22Rv1 (cell line): ENCODE measurements at regions not wholly inside any gene's neighbourhood (a gene's known extent, or its start where the extent isn't known, plus 50 kb on each side); places are given as distances from the start of the nearest gene placed in this dataset.

Experiments used
- H3K27ac ChIP-seq: fragments of 450-650 bp; 2 replicates; pipeline ENCODE4 v1.5.1; 2017
- ZFX ChIP-seq: fragments of 450-650 bp; IDR thresholded peaks from 2 replicates; pipeline ENCODE4 v1.6.1; 2017; ENCODE audit warnings: antibody characterized with exemption, borderline replicate concordance
- TF ChIP-seq, protein P1 (sequence below): fragments of 450-650 bp; IDR thresholded peaks from 2 replicates; pipeline ENCODE4 v1.5.1; 2017; ENCODE audit warnings: mild to moderate bottlenecking

DNA sequence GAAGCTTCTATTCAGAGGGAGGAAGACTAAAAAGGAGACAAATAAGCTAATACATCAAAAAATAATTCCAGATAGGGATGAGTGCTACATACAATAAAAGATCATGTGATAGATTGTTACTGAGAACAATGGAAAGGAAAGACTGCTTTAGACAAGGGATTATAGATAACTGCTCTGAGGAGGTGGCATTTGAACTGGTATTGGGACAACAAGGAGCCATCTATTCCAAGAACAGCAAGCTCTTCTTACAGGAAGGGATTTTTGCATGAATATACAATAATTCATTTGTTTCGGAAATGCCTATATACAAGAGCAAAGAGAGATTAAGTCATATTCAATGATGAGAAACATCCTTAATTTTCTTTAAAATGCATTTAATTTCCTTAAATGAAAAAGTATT, 540.5 kb upstream of the KLF12 start:
- TF ChIP-seq ZFX, result no peak
- TF ChIP-seq, protein P1, sequence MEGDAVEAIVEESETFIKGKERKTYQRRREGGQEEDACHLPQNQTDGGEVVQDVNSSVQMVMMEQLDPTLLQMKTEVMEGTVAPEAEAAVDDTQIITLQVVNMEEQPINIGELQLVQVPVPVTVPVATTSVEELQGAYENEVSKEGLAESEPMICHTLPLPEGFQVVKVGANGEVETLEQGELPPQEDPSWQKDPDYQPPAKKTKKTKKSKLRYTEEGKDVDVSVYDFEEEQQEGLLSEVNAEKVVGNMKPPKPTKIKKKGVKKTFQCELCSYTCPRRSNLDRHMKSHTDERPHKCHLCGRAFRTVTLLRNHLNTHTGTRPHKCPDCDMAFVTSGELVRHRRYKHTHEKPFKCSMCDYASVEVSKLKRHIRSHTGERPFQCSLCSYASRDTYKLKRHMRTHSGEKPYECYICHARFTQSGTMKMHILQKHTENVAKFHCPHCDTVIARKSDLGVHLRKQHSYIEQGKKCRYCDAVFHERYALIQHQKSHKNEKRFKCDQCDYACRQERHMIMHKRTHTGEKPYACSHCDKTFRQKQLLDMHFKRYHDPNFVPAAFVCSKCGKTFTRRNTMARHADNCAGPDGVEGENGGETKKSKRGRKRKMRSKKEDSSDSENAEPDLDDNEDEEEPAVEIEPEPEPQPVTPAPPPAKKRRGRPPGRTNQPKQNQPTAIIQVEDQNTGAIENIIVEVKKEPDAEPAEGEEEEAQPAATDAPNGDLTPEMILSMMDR, result no peak

DNA sequence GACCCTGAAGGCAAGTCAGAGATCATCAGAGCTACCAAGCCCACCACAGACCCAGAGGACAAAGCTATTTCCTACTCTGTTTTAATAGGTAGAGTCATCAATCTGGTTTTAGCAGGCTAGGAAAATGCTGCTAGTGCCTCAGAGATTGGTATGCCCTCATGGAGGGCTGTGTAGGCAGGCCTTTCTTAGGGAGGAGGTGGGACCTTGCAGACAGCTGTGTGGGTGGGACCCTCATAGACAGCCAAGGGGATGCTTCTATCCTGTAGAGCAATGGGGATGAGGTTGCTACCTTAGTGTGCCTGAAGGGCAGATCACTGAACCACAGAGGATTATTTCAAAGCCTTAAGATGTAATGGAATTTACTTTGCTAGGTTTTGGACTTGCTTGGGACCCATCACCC, 534.9 kb upstream of the KLF12 start:
- H3K27ac ChIP-seq, result no peak overlapping the region
- TF ChIP-seq, protein P1, result no peak
- TF ChIP-seq ZFX, result no peak

More for the DNA sequence above, 540.5 kb upstream of the KLF12 start:
- no peak overlapping the region for H3K27ac ChIP-seq

DNA sequence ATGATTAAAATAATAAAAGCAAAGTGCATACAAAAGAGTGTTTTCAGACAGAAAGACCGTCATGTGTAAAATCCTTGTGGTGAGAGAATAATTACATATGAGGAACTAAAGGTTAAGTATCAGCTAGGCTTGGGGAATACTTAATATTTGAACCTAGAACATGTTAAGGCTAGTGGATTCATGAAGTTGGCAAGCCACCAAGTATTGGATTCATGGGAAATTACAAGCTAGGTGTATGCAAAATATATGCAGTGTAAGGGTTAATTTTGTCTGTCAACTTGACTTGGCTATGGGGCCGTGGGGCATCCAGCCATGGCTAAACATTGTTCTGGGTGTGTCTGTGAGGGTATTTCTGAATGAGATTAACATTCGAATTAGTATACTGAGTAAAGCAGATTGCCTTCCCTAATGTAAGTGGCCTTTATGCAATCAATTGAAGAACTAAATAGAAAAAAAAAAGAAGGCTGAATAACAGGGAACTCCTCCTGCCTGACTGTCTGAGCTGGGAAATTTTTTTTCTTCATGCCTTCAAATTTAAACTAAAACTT, 533.5 kb upstream of the KLF12 start:
- H3K27ac ChIP-seq, result no peak overlapping the region
- TF ChIP-seq ZFX, result no peak
- TF ChIP-seq, protein P1, result no peak

DNA sequence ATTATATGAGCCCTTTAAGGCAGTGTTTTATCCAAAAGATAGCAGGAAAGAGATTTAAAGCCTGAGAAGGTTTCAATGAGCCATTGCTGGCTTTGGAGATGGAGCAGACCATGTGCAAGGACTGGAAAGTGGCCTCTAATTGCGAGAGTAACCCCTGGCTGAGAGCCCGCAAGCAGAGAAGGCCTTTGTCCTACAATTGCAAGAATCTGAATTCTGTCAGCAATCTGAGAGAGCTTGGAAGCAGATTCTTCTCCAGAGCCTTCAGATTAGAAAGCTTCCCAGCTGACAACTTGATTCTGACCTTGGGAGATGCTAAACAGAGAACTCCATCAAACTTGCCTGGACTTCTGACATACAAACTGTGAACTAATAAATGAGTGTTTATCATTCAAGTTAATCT, 528.7 kb upstream of the KLF12 start:
- no peak overlapping the region for H3K27ac ChIP-seq
- TF ChIP-seq, protein P1, result no peak
- no peak for TF ChIP-seq ZFX

DNA sequence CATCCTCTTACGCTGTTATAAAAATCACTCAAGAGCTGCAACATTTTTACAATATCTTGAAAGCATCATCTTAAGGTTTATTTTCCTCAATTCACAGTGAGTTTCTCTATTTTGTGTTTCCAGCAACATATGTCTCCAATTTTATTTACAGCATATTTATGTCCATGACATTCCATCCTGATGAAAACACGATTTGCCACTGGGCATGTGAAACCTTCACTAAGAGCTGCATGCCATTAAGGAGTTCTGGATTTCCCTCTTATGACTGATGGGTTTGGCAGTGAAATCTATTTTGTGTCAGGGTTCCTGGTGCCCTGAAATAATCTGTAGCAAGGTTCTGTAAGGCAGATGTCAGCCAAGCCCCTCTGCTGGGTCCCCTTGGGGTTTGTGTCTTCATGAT, 527.6 kb upstream of the KLF12 start:
- H3K27ac ChIP-seq, result no peak overlapping the region
- TF ChIP-seq, protein P1, result no peak
- no peak for TF ChIP-seq ZFX

DNA sequence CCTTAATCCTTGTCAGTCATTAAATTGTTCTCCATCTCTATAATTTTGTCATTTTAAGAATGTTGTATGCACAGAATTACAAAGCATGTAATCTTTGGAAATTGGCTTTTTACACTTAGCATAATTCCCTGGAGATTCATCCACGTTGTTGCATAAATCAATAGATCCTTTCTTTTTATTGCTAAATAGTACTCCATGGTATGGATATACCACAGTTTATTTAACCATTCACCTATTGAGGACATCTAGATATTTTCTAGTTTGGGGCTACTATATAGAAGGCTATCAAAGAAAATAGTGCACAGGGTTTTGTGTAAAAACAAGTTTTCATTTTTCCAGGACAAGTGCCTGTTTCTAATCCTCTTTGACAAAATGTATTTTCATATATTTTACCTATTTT, 523.6 kb upstream of the KLF12 start:
- TF ChIP-seq, protein P1, result no peak
- TF ChIP-seq ZFX, result no peak
- no peak overlapping the region for H3K27ac ChIP-seq

DNA sequence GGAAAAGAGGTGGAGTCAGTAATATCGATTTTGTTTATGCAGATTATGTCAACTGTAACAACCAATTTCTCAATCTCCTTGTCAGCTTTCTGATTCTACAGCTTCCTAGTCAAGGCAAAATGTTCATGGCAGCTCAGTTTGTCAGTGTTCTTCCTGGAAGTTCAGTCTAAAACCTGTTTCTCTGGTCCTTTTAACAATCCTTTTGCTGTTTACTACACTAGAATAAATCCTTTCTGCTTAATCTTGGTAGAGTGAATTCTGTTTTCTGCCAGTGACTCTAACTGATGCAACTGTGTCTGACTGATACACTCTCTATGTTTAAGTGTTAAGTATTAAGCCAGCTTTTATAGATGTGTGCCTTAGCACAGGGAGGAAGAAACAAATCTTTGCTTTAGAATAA, 516.9 kb upstream of the KLF12 start:
- H3K27ac ChIP-seq, result no peak overlapping the region
- TF ChIP-seq ZFX, result no peak

DNA sequence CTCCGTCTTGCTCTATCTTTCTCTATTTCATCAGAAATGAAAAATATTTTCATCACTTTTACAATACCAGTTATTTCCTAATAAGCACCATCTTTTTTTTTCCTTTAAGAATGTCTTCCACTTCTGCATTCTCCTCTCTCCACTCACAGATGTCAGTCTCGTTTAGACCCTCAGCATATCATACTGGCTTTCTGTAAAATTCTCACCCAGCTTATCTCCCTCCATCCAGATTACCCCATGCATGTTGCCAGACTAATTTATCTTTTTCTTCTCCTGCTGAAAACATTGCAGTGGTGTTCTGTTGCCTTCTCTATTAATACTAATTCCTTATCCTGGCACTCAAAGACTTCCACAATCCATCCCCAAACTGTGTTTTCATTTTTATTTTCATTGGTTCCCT, 513.8 kb upstream of the KLF12 start:
- TF ChIP-seq, protein P1, result no peak
- no peak for TF ChIP-seq ZFX
- no peak overlapping the region for H3K27ac ChIP-seq
